Lower leg skin (tissue), 3 donors: ENCODE measurements at regions not wholly inside any gene's neighbourhood (a gene's known extent, or its start where the extent isn't known, plus 50 kb on each side); places are given as distances from the start of the nearest gene placed in this dataset.
"Not testable (repeated sequence)": the region's sequence is repeated elsewhere in the genome, so short reads cannot be mapped to it uniquely, and the experiment has no call there.

ENCODE experiments used
- CTCF ChIP-seq, 3 donors: fragments of 450-650 bp; IDR thresholded peaks; one replicate each; pipeline ENCODE4 v1.5.1; 2016; ENCODE audit warnings: antibody characterized with exemption in 3 of 3, mild to moderate bottlenecking in 3 of 3, moderate library complexity in 2 of 3
- POLR2A ChIP-seq, 2 donors: fragments of 450-650 bp; IDR thresholded peaks; one replicate each; pipeline ENCODE4 v1.6.1; 2016 to 2017; ENCODE audit warnings: antibody characterized with exemption in 2 of 2, mild to moderate bottlenecking in 1 of 2, moderate library complexity in 1 of 2

- not testable (repeated sequence) for TF ChIP-seq CTCF, POLR2A (IDR thresholded peaks at IDR 0.05)
Observed at GRCh38 chr16:88148078-88148477, 196.8 kb downstream of the BANP start.
